GM18873 (cell line): ENCODE measurements at regions not wholly inside any gene's neighbourhood (a gene's known extent, or its start where the extent isn't known, plus 50 kb on each side); places are given as distances from the start of the nearest gene placed in this dataset.
A peak's percentile ranks its signal among the peaks of the same experiment; 100 is the strongest.

Experiments used
- ATAC-seq: cut with Tn5 transposase; IDR thresholded peaks from one replicate; pipeline ENCODE4 v1.9.1; 2021; ENCODE audit warnings: mild to moderate bottlenecking, moderate library complexity, moderate number of reproducible peaks; ENCODE audit not compliant: unreplicated experiment, low FRiP score

- ATAC-seq = no peak
These were observed 555.2 kb downstream of the CMPK2 start for GRCh38 chr2:6310256-6311215.

- ATAC-seq = no peak
These were observed 553.3 kb downstream of the CMPK2 start for GRCh38 chr2:6312367-6312766.

GRCh38 chr2:6314218-6314960, 551.3 kb downstream of the CMPK2 start:
- no peak for ATAC-seq

- no peak for ATAC-seq
These were observed 540.1 kb downstream of the CMPK2 start for GRCh38 chr2:6325616-6326015.

GRCh38 chr2:6326958-6327357, 538.7 kb downstream of the CMPK2 start:
- ATAC-seq = no peak

GRCh38 chr2:6336752-6337471, 528.8 kb downstream of the CMPK2 start:
- no peak for ATAC-seq

GRCh38 chr2:6337472-6337820, 528.3 kb downstream of the CMPK2 start:
- no peak for ATAC-seq

GRCh38 chr2:6341588-6342129, 524.0 kb downstream of the CMPK2 start:
- no peak for ATAC-seq

GRCh38 chr2:6342273-6342920, 523.3 kb downstream of the CMPK2 start:
- no peak for ATAC-seq

- ATAC-seq = no peak
These were observed 522.6 kb downstream of the CMPK2 start for GRCh38 chr2:6343076-6343475.

GRCh38 chr2:6352247-6352646, 513.5 kb downstream of the CMPK2 start:
- ATAC-seq = peak; percentile 87

GRCh38 chr2:6352906-6353515, 512.7 kb downstream of the CMPK2 start:
- no peak for ATAC-seq

- peak; percentile 49 for ATAC-seq
These were observed 512.0 kb downstream of the CMPK2 start for GRCh38 chr2:6353669-6354068.

- no peak for ATAC-seq
These were observed 511.2 kb downstream of the CMPK2 start for GRCh38 chr2:6354546-6354945.

- ATAC-seq = no peak
These were observed 509.6 kb downstream of the CMPK2 start for GRCh38 chr2:6355886-6356761.

- ATAC-seq = no peak
These were observed 507.2 kb downstream of the CMPK2 start for GRCh38 chr2:6358546-6358945.

GRCh38 chr2:6358985-6359384, 506.7 kb downstream of the CMPK2 start:
- no peak for ATAC-seq

- ATAC-seq = no peak
These were observed 505.7 kb downstream of the CMPK2 start for GRCh38 chr2:6359964-6360363.
